GM12873 (cell line): ENCODE measurements at regions not wholly inside any gene's neighbourhood (a gene's known extent, or its start where the extent isn't known, plus 50 kb on each side); places are given as distances from the start of the nearest gene placed in this dataset.

Experiments used
- CTCF ChIP-seq: IDR thresholded peaks from 2 replicates; pipeline ENCODE4 v1.5.1; 2012; ENCODE audit warnings: low read depth, mild to moderate bottlenecking, moderate library complexity, low read length, control low read depth; ENCODE audit not compliant: insufficient read depth; ENCODE audit errors: missing control alignments

GRCh38 chr2:228318218-228318617 is 136.7 kb upstream of the SPHKAP start:
- peak; percentile 51 for TF ChIP-seq CTCF

- no peak for TF ChIP-seq CTCF
Observed at GRCh38 chr2:228312172-228312571, 130.7 kb upstream of the SPHKAP start.

- no peak for TF ChIP-seq CTCF
Observed at GRCh38 chr2:228303960-228304359, 122.5 kb upstream of the SPHKAP start.

GRCh38 chr2:228283491-228284171 is 102.1 kb upstream of the SPHKAP start:
- no peak for TF ChIP-seq CTCF

GRCh38 chr2:228282376-228282775 is 100.9 kb upstream of the SPHKAP start:
- no peak for TF ChIP-seq CTCF

GRCh38 chr2:228273159-228273558 is 91.7 kb upstream of the SPHKAP start:
- no peak for TF ChIP-seq CTCF

- no peak for TF ChIP-seq CTCF
Observed at GRCh38 chr2:228269351-228269750, 87.9 kb upstream of the SPHKAP start.
